Retinal pigment epithelial cell (primary cell): ENCODE measurements at regions not wholly inside any gene's neighbourhood (a gene's known extent, or its start where the extent isn't known, plus 50 kb on each side); places are given as distances from the start of the nearest gene placed in this dataset.
"Not testable (repeated sequence)": the region's sequence is repeated elsewhere in the genome, so short reads cannot be mapped to it uniquely, and the experiment has no call there.

Experiments used
- DNase-seq: peaks from one replicate; pipeline ENCODE4 v3.0.0-alpha.2; 2010; ENCODE audit warnings: low read depth
- H3K4me3 ChIP-seq: 2 replicates; pipeline ENCODE4 v1.5.1; 2011; ENCODE audit warnings: mild to moderate bottlenecking, low read length, control low read depth, moderate library complexity
- TF ChIP-seq, protein P1 (sequence below): conservative IDR thresholded peaks from 2 replicates; pipeline ENCODE4 v1.5.1; 2011; ENCODE audit warnings: low read depth, low read length, control low read depth, inconsistent platforms

DNA sequence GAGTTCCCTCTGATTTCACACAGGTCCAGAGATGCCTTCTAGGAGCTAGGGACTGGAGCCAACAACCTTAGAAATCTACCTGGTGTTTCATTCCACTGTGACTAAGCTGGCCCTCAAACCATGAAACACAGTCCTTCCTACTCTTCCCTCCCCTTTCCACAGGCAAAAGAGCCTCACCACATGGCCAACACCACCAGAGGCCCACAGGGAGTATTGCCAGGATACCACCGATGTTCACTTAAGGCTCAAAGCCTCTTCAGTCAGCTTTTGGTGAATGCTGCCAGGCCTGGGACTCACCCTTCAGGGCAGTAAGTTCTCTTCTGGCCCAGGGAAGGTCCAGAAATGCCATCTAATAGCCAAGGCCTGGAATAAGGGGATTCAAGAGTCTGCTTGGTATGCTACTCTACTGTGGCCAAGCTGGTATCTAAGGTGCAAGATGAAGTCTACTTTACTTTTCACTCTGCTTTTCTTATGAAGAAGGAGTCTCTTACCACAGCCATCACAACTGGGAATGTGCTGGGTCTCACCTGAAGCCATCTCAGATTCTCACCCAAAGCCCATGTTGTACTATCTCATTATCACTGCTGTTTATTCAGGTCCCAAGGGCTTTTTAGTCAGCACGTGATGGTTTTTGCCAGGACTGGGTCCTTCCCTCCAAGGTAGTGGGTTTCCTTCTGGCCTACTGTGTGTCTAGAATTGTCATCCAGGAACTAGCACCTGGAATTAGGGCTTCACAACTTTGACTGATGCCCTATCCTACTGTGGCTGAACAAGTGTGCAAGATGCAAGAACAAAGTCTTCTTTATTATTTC lies 1018.4 kb downstream of the TAF11L14 start:
- DNase-seq, result no peak
- TF ChIP-seq, protein P1, sequence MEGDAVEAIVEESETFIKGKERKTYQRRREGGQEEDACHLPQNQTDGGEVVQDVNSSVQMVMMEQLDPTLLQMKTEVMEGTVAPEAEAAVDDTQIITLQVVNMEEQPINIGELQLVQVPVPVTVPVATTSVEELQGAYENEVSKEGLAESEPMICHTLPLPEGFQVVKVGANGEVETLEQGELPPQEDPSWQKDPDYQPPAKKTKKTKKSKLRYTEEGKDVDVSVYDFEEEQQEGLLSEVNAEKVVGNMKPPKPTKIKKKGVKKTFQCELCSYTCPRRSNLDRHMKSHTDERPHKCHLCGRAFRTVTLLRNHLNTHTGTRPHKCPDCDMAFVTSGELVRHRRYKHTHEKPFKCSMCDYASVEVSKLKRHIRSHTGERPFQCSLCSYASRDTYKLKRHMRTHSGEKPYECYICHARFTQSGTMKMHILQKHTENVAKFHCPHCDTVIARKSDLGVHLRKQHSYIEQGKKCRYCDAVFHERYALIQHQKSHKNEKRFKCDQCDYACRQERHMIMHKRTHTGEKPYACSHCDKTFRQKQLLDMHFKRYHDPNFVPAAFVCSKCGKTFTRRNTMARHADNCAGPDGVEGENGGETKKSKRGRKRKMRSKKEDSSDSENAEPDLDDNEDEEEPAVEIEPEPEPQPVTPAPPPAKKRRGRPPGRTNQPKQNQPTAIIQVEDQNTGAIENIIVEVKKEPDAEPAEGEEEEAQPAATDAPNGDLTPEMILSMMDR, result no peak
- H3K4me3 ChIP-seq, result no peak overlapping the region

DNA sequence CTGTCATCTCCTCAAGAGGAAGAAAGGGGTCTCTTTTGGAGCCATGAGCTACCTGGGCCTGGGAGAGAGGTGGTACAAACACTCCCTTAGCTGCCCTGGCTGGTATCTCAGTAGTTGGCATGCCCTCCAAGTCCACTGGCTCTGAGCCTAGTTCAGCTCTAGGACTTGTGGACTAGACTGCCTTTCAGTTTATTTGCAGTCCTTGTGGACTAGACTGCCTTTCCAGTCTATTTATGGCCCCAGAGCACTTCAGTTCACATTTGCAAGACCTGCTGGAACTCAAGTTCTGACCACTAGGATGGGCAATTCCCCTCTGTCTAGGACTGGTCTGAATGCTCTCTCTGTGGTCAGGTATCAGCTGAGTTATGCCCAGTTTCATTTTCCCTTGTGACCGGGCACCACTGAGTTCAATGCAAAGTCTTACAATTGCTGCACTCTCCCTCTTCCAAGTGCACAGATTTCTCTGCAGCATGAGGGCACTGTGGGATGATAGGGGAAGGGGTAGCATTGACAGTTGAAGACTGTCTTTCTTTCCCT lies 1019.0 kb downstream of the TAF11L14 start:
- TF ChIP-seq, protein P1, result no peak
- no peak for DNase-seq
- H3K4me3 ChIP-seq, result no peak overlapping the region

DNA sequence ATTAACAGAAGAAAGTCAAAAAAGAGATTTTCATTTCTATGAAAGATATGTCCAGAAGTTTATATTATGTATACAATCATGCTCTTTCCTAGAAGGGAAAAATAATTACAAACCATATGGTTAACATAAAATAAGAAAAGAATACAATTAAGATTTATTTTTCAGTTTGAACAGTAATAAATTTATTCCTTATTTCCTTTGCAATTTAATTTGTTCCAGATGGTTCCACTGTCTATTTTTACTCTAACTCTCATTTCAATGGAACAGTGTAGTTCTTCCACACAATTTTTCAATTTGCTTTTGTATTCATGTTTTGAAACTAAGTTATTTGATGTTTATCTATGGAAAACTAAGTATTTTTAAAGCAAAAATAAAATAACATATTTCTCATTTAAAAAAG lies 1026.3 kb downstream of the TAF11L14 start:
- no peak for DNase-seq
- no peak overlapping the region for H3K4me3 ChIP-seq
- TF ChIP-seq, protein P1, result no peak

DNA sequence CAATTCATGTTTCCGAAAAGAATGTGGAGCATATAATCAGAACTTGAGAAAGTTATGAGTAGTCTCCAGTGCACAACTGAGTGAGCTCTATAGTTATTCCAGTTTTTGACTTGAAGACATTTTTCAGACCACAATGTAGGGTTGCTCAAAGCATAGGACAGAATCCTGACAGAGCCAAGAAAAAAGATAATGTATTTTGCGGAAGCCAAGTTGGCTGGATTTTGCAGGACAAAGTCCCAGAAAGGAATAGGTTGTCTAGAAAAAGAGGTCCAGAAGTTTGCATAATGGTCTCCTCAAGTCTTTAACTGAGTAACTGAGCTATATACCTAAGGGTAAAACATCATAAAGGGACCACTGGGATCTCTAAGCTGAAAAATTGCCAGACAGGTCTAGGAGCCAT lies 1028.0 kb downstream of the TAF11L14 start:
- DNase-seq, result no peak
- TF ChIP-seq, protein P1, result no peak
- H3K4me3 ChIP-seq, result no peak overlapping the region

DNA sequence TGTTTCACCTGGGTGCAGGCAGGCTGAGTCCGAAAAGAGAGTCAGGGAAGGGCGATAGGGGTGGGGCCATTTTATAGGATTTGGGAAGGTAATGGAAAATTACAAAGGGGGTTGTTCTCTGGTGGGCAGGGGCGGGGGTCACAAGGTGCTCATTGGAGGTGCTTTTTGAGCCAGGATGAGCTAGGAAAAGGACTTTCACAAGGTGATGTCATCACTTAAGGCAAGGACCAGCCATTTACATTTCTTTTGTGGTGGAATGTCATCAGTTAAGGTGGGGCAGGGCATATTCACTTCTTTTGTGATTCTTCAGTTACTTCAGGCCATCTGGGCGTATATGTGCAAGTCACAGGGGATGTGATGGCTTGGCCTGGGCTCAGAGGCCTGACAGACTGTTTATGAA lies 1040.0 kb downstream of the TAF11L14 start:
- DNase-seq, H3K4me3 ChIP-seq: not testable (repeated sequence)

DNA sequence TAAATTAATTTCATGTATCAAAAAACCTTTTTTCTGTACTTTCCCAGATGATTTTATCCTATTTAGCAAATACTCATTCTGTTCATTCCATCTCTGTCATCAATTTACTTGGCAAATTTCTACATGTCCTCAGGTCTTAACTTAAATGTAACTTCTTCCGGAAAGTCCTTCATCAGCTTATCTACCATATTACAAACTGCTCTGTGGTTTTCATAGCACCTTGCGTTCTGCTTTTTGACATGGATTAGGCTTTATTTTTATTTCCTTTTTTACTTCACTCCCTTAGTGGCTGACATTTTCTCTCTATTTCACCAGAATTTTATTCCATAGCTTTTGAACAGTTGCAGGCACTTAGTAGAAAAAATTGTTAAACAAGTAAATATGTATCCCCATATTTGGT lies 1040.8 kb downstream of the TAF11L14 start:
- DNase-seq, result no peak
- TF ChIP-seq, protein P1, result no peak
- no peak overlapping the region for H3K4me3 ChIP-seq

DNA sequence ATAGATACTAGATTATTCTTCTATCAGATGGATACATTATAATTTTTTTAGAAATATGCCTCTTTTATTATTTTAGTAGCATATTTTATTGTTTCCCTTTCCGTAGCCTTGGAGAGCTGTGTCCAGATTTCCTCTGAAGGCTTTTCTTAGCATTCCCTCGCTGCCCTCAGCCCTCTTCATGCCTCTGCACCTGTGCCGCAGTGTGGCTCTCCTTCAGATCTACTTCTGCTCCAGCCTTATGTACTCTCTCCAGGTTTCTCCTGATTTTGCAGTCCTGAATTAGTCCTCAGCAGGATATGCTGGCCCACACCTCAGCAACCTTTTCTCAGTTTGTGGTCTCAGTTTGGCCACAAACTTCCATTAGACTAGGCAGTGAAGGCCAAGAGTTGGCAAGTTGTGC lies 1052.0 kb downstream of the TAF11L14 start:
- TF ChIP-seq, protein P1, result no peak
- H3K4me3 ChIP-seq, result no peak overlapping the region
- DNase-seq, result no peak
